ENCODE measurements at regions not wholly inside any gene's neighbourhood (a gene's known extent, or its start where the extent isn't known, plus 50 kb on each side); places are given as distances from the start of the nearest gene placed in this dataset.

DNA sequence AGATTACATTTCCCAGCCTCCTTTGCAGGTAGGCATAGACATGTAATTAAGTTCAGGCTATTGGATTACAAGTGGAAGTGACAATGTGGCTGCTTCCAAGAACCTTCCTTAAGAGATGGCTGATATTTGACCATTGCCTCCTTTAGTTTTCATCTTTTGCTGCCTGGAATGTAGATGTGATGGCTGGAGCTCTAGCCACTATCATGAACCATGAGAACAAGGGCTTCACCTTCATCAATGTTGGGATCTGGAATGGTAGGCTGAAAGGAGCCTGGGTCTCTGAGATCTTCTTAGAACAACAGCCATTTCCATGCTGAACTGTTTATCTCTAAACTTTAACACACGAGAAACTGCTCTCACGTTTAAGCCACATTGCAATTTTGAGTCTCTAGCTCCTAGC is 158.7 kb upstream of the ATP6AP2 start:
- no peak for TF ChIP-seq TCF12 (IDR thresholded peaks at IDR 0.05; ENCODE audit: low read depth, low read length)
- TF ChIP-seq ASH2L (IDR thresholded peaks at IDR 0.05; ENCODE audit: borderline replicate concordance, low read depth), result no peak
- TF ChIP-seq, protein P1, sequence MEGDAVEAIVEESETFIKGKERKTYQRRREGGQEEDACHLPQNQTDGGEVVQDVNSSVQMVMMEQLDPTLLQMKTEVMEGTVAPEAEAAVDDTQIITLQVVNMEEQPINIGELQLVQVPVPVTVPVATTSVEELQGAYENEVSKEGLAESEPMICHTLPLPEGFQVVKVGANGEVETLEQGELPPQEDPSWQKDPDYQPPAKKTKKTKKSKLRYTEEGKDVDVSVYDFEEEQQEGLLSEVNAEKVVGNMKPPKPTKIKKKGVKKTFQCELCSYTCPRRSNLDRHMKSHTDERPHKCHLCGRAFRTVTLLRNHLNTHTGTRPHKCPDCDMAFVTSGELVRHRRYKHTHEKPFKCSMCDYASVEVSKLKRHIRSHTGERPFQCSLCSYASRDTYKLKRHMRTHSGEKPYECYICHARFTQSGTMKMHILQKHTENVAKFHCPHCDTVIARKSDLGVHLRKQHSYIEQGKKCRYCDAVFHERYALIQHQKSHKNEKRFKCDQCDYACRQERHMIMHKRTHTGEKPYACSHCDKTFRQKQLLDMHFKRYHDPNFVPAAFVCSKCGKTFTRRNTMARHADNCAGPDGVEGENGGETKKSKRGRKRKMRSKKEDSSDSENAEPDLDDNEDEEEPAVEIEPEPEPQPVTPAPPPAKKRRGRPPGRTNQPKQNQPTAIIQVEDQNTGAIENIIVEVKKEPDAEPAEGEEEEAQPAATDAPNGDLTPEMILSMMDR (IDR thresholded peaks at IDR 0.05 in 2 of 3, conservative IDR thresholded peaks at IDR 0.05 in 1 of 3; ENCODE audit: control insufficient read depth in 2 of 3, extremely low read depth in 1 of 3, insufficient read depth in 1 of 3, low read depth in 3 of 3, low read length in 3 of 3), result no peak
- TF ChIP-seq DPF2 (IDR thresholded peaks at IDR 0.05), result no peak
- TF ChIP-seq SRF (IDR thresholded peaks at IDR 0.05; ENCODE audit: low read depth in 2 of 2, low read length in 2 of 2), result no peak
- TF ChIP-seq CEBPB (IDR thresholded peaks at IDR 0.05; ENCODE audit: borderline replicate concordance in 1 of 2, low read depth in 2 of 2, low read length in 2 of 2), result no peak
- TF ChIP-seq ATF7 (IDR thresholded peaks at IDR 0.05; ENCODE audit: low read depth), result no peak
- no peak for TF ChIP-seq SUPT20H (IDR thresholded peaks at IDR 0.05; ENCODE audit: borderline replicate concordance, control insufficient read depth, low read depth, low read length)
- no peak for TF ChIP-seq GABPA (IDR thresholded peaks at IDR 0.05; ENCODE audit: low read depth)
